ENCODE measurements at regions not wholly inside any gene's neighbourhood (a gene's known extent, or its start where the extent isn't known, plus 50 kb on each side); places are given as distances from the start of the nearest gene placed in this dataset.

DNA sequence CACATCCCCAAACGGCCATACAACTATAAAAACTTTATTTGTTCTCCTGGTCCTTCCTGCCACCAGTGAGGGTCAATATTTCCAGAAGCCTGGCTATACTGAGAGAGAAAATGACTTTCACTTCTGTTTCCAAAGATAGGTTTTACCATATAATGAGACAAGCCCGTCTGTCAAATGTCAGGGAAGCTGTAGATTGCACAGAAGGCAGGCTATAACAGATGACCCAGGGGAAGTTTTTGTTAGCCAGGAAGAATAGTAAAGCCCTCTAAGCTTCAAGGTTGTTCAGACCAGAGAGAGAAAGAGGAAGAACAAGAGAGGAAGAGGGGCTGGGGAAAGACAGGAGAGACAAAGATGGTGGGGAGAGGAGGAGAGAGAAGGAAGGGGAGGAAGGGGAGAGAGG is 217.5 kb downstream of the GBA3 start:
- TF ChIP-seq, protein P1, sequence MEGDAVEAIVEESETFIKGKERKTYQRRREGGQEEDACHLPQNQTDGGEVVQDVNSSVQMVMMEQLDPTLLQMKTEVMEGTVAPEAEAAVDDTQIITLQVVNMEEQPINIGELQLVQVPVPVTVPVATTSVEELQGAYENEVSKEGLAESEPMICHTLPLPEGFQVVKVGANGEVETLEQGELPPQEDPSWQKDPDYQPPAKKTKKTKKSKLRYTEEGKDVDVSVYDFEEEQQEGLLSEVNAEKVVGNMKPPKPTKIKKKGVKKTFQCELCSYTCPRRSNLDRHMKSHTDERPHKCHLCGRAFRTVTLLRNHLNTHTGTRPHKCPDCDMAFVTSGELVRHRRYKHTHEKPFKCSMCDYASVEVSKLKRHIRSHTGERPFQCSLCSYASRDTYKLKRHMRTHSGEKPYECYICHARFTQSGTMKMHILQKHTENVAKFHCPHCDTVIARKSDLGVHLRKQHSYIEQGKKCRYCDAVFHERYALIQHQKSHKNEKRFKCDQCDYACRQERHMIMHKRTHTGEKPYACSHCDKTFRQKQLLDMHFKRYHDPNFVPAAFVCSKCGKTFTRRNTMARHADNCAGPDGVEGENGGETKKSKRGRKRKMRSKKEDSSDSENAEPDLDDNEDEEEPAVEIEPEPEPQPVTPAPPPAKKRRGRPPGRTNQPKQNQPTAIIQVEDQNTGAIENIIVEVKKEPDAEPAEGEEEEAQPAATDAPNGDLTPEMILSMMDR (IDR thresholded peaks at IDR 0.05): no peak
- TF ChIP-seq POLR2AphosphoS5 (IDR thresholded peaks at IDR 0.05; ENCODE audit: low read depth, low read length): no peak
